CD4-positive, CD25-positive, alpha-beta regulatory T cell (primary cell): ENCODE measurements at regions not wholly inside any gene's neighbourhood (a gene's known extent, or its start where the extent isn't known, plus 50 kb on each side); places are given as distances from the start of the nearest gene placed in this dataset.

Source experiments
- ATAC-seq, 2 donors: fragments of 150-1000 bp; cut with Tn5 transposase; one replicate each; pipeline ENCODE4 v1.10.0; 2021; ENCODE audit warnings: low read depth in 2 of 2, moderate number of reproducible peaks in 2 of 2, moderate library complexity in 1 of 2
- DNase-seq, 3 donors: peaks; one replicate each; pipeline versions ENCODE4 v3.0.0 to v3.0.0-alpha.2; 2012 to 2022; ENCODE audit warnings: mixed read lengths in 1 of 3
- H3K27ac ChIP-seq: one replicate; pipeline ENCODE4 v1.7.0; 2013; ENCODE audit warnings: mild to moderate bottlenecking, low read length; ENCODE audit not compliant: insufficient read depth, poor library complexity, severe bottlenecking
- H3K27me3 ChIP-seq: one replicate; pipeline ENCODE4 v1.7.0; 2013; ENCODE audit warnings: low read length; ENCODE audit not compliant: control insufficient read depth, insufficient read depth
- H3K36me3 ChIP-seq: one replicate; pipeline ENCODE4 v1.7.0; 2013; ENCODE audit warnings: mild to moderate bottlenecking, low read length, moderate library complexity; ENCODE audit not compliant: control insufficient read depth, insufficient read depth
- H3K4me1 ChIP-seq: 2 replicates; pipeline ENCODE4 v1.7.0; 2013; ENCODE audit warnings: mild to moderate bottlenecking, low read length; ENCODE audit not compliant: insufficient read depth, control insufficient read depth, poor library complexity, severe bottlenecking
- H3K4me3 ChIP-seq: one replicate; pipeline ENCODE4 v1.7.0; 2013; ENCODE audit warnings: low read depth, mild to moderate bottlenecking, low read length, moderate library complexity
- H3K9me3 ChIP-seq, 2 experiments: 1 replicate in 1 of 2; 2 replicates in 1 of 2; pipeline ENCODE4 v1.7.0; 2013; ENCODE audit warnings: low read length in 2 of 2, mild to moderate bottlenecking in 1 of 2, moderate library complexity in 1 of 2; ENCODE audit not compliant: control insufficient read depth in 2 of 2
- H3K27ac Mint-ChIP-seq, 3 donors: one replicate each; pipeline ENCODE4 v1.8.0; 2020 to 2022; ENCODE audit warnings: mild to moderate bottlenecking in 3 of 3, mixed read lengths in 3 of 3, moderate library complexity in 2 of 3
- H3K27me3 Mint-ChIP-seq: one replicate; pipeline ENCODE4 v1.8.0; 2022; ENCODE audit warnings: mild to moderate bottlenecking, mixed read lengths
- H3K36me3 Mint-ChIP-seq: one replicate; pipeline ENCODE4 v1.8.0; 2020; ENCODE audit warnings: mixed read lengths
- H3K4me1 Mint-ChIP-seq, 4 donors: one replicate each; pipeline ENCODE4 v1.8.0; 2020 to 2022; ENCODE audit warnings: mixed read lengths in 4 of 4, mild to moderate bottlenecking in 1 of 4
- H3K4me3 Mint-ChIP-seq, 4 donors: one replicate each; pipeline ENCODE4 v1.8.0; 2020 to 2022; ENCODE audit warnings: mild to moderate bottlenecking in 4 of 4, mixed read lengths in 4 of 4, moderate library complexity in 3 of 4
- H3K9me3 Mint-ChIP-seq, 7 donors: one replicate each; pipeline ENCODE4 v1.8.0; 2020 to 2022; ENCODE audit warnings: mixed read lengths in 7 of 7, mild to moderate bottlenecking in 3 of 7, moderate library complexity in 2 of 7

- H3K27me3 ChIP-seq = no peaks in the 10 kb centered on the region
- no peak for ATAC-seq
- H3K27me3 Mint-ChIP-seq = no peaks in the 10 kb centered on the region
- no peak overlapping the region for H3K4me3 ChIP-seq
- H3K4me1 ChIP-seq = no peaks in the 10 kb centered on the region
- no peak overlapping the region for H3K27ac Mint-ChIP-seq
- H3K4me3 Mint-ChIP-seq = no peak overlapping the region
- no peaks in the 10 kb centered on the region for H3K36me3 ChIP-seq
- no peaks in the 10 kb centered on the region for H3K36me3 Mint-ChIP-seq
- no peak for DNase-seq
- H3K27ac ChIP-seq = no peak overlapping the region
- H3K9me3 Mint-ChIP-seq = no peaks in the 10 kb centered on the region
- H3K4me1 Mint-ChIP-seq = no peaks in the 10 kb centered on the region
- no peaks in the 10 kb centered on the region for H3K9me3 ChIP-seq
Measured at GRCh38 chr5:174259696-174260420, 214.4 kb downstream of the NSG2 start.

- H3K27ac ChIP-seq = no peak overlapping the region
- H3K4me1 Mint-ChIP-seq = no peaks in the 10 kb centered on the region
- no peaks in the 10 kb centered on the region for H3K27me3 ChIP-seq
- H3K27me3 Mint-ChIP-seq = no peaks in the 10 kb centered on the region
- DNase-seq (no peak), ATAC-seq (no peak)
- H3K27ac Mint-ChIP-seq = no peak overlapping the region
- no peak overlapping the region for H3K4me3 ChIP-seq
- no peaks in the 10 kb centered on the region for H3K36me3 Mint-ChIP-seq
- peaks cover 0 to 11% (median 4%) of the 10 kb centered on the region in 7 donors for H3K9me3 Mint-ChIP-seq
- H3K4me3 Mint-ChIP-seq = no peak overlapping the region
- H3K9me3 ChIP-seq = no peaks in the 10 kb centered on the region
- no peaks in the 10 kb centered on the region for H3K4me1 ChIP-seq
- no peaks in the 10 kb centered on the region for H3K36me3 ChIP-seq
Measured at GRCh38 chr5:174271316-174271715, 225.8 kb downstream of the NSG2 start.

- Mint-ChIP-seq H3K27me3 (no peaks in the 10 kb centered on the region), H3K4me3 (no peak overlapping the region), H3K27ac (no peak overlapping the region), H3K9me3 (peaks cover 0 to 11% (median 4%) of the 10 kb centered on the region in 7 donors), H3K4me1 (no peaks in the 10 kb centered on the region), H3K36me3 (no peaks in the 10 kb centered on the region)
- H3K36me3 ChIP-seq = no peaks in the 10 kb centered on the region
- DNase-seq (no peak), ATAC-seq (no peak)
- H3K9me3 ChIP-seq = no peaks in the 10 kb centered on the region
- H3K27ac ChIP-seq = no peak overlapping the region
- H3K4me1 ChIP-seq = no peaks in the 10 kb centered on the region
- no peaks in the 10 kb centered on the region for H3K27me3 ChIP-seq
- no peak overlapping the region for H3K4me3 ChIP-seq
Measured at GRCh38 chr5:174272671-174273070, 227.2 kb downstream of the NSG2 start.

GRCh38 chr5:174273325-174273724, 227.8 kb downstream of the NSG2 start:
- Mint-ChIP-seq H3K4me1 (no peaks in the 10 kb centered on the region), H3K27me3 (no peaks in the 10 kb centered on the region), H3K4me3 (no peak overlapping the region), H3K36me3 (no peaks in the 10 kb centered on the region), H3K27ac (no peak overlapping the region), H3K9me3 (peaks cover 0 to 11% (median under 1%) of the 10 kb centered on the region in 7 donors)
- ATAC-seq = no peak
- Histone ChIP-seq H3K27me3 (no peaks in the 10 kb centered on the region), H3K9me3 (no peaks in the 10 kb centered on the region), H3K4me3 (no peak overlapping the region), H3K36me3 (no peaks in the 10 kb centered on the region), H3K27ac (no peak overlapping the region), H3K4me1 (no peaks in the 10 kb centered on the region)
- no peak for DNase-seq

GRCh38 chr5:174275959-174276358, 230.5 kb downstream of the NSG2 start:
- H3K4me3 ChIP-seq = no peak overlapping the region
- ATAC-seq (no peak), DNase-seq (no peak)
- Mint-ChIP-seq H3K36me3 (no peaks in the 10 kb centered on the region), H3K4me1 (no peaks in the 10 kb centered on the region), H3K4me3 (no peak overlapping the region), H3K27ac (no peak overlapping the region), H3K9me3 (peaks cover 0 to 5% (median 0%) of the 10 kb centered on the region in 7 donors), H3K27me3 (no peaks in the 10 kb centered on the region)
- H3K36me3 ChIP-seq = no peaks in the 10 kb centered on the region
- H3K27me3 ChIP-seq = no peaks in the 10 kb centered on the region
- H3K9me3 ChIP-seq = no peaks in the 10 kb centered on the region
- no peaks in the 10 kb centered on the region for H3K4me1 ChIP-seq
- no peak overlapping the region for H3K27ac ChIP-seq

- H3K36me3 Mint-ChIP-seq = no peaks in the 10 kb centered on the region
- H3K9me3 Mint-ChIP-seq = peaks cover 0 to 10% (median 0%) of the 10 kb centered on the region in 7 donors
- no peaks in the 10 kb centered on the region for H3K4me1 ChIP-seq
- H3K4me3 ChIP-seq = no peak overlapping the region
- DNase-seq (no peak), ATAC-seq (no peak)
- peaks cover 5% of the 10 kb centered on the region for H3K27me3 Mint-ChIP-seq
- H3K4me3 Mint-ChIP-seq = no peak overlapping the region
- H3K27ac ChIP-seq = no peak overlapping the region
- no peaks in the 10 kb centered on the region for H3K9me3 ChIP-seq
- no peaks in the 10 kb centered on the region for H3K36me3 ChIP-seq
- no peak overlapping the region for H3K27ac Mint-ChIP-seq
- H3K4me1 Mint-ChIP-seq = no peaks in the 10 kb centered on the region
- no peaks in the 10 kb centered on the region for H3K27me3 ChIP-seq
Measured at GRCh38 chr5:174281089-174281760, 235.7 kb downstream of the NSG2 start.

GRCh38 chr5:174281855-174282254, 236.3 kb downstream of the NSG2 start:
- Mint-ChIP-seq H3K27me3 (peaks cover 5% of the 10 kb centered on the region), H3K27ac (no peak overlapping the region), H3K36me3 (no peaks in the 10 kb centered on the region), H3K4me3 (no peak overlapping the region), H3K9me3 (peaks cover 0 to 10% (median 0%) of the 10 kb centered on the region in 7 donors), H3K4me1 (no peaks in the 10 kb centered on the region)
- no peak for DNase-seq
- H3K27ac ChIP-seq = no peak overlapping the region
- H3K27me3 ChIP-seq = no peaks in the 10 kb centered on the region
- no peak overlapping the region for H3K4me3 ChIP-seq
- no peaks in the 10 kb centered on the region for H3K36me3 ChIP-seq
- ATAC-seq = no peak
- H3K9me3 ChIP-seq = no peaks in the 10 kb centered on the region
- no peaks in the 10 kb centered on the region for H3K4me1 ChIP-seq

- ATAC-seq = no peak
- H3K36me3 Mint-ChIP-seq = no peaks in the 10 kb centered on the region
- Histone ChIP-seq H3K27ac (no peak overlapping the region), H3K4me3 (no peak overlapping the region), H3K27me3 (no peaks in the 10 kb centered on the region), H3K4me1 (no peaks in the 10 kb centered on the region), H3K36me3 (no peaks in the 10 kb centered on the region), H3K9me3 (no peaks in the 10 kb centered on the region)
- H3K9me3 Mint-ChIP-seq = peaks cover 0 to 10% (median 0%) of the 10 kb centered on the region in 7 donors
- no peaks in the 10 kb centered on the region for H3K4me1 Mint-ChIP-seq
- H3K4me3 Mint-ChIP-seq = no peak overlapping the region
- no peak overlapping the region for H3K27ac Mint-ChIP-seq
- H3K27me3 Mint-ChIP-seq = peaks cover 5% of the 10 kb centered on the region
- DNase-seq = no peak
Measured at GRCh38 chr5:174282391-174282790, 236.9 kb downstream of the NSG2 start.
